ENCODE measurements at regions not wholly inside any gene's neighbourhood (a gene's known extent, or its start where the extent isn't known, plus 50 kb on each side); places are given as distances from the start of the nearest gene placed in this dataset.
A peak's percentile ranks its signal among the peaks of the same experiment; 100 is the strongest.

- H3K4me3 ChIP-seq (ENCODE audit: low read length), result no peak overlapping the region
- TF ChIP-seq CTCF (IDR thresholded peaks at IDR 0.05; ENCODE audit: insufficient read depth, low read depth, low read length, missing control alignments), result no peak
- DNase-seq (ENCODE audit: low read depth), result no peak
These were observed 86.4 kb downstream of the SYF2 start for GRCh38 chr1:25145775-25146393.

GRCh38 chr1:25140073-25140797 lies 92.1 kb downstream of the SYF2 start:
- TF ChIP-seq CTCF (IDR thresholded peaks at IDR 0.05; ENCODE audit: insufficient read depth, low read depth, low read length, missing control alignments), result no peak
- H3K4me3 ChIP-seq (ENCODE audit: low read length), result no peak overlapping the region
- peak; percentile 70 for DNase-seq (ENCODE audit: low read depth)

- no peak for TF ChIP-seq CTCF (IDR thresholded peaks at IDR 0.05; ENCODE audit: insufficient read depth, low read depth, low read length, missing control alignments)
- no peak for DNase-seq (ENCODE audit: low read depth)
- H3K4me3 ChIP-seq (ENCODE audit: low read length), result no peak overlapping the region
These were observed 94.5 kb downstream of the SYF2 start for GRCh38 chr1:25137521-25138395.

- no peak overlapping the region for H3K4me3 ChIP-seq (ENCODE audit: low read length)
- no peak for TF ChIP-seq CTCF (IDR thresholded peaks at IDR 0.05; ENCODE audit: insufficient read depth, low read depth, low read length, missing control alignments)
- no peak for DNase-seq (ENCODE audit: low read depth)
These were observed 95.2 kb downstream of the SYF2 start for GRCh38 chr1:25137106-25137505.

DNA sequence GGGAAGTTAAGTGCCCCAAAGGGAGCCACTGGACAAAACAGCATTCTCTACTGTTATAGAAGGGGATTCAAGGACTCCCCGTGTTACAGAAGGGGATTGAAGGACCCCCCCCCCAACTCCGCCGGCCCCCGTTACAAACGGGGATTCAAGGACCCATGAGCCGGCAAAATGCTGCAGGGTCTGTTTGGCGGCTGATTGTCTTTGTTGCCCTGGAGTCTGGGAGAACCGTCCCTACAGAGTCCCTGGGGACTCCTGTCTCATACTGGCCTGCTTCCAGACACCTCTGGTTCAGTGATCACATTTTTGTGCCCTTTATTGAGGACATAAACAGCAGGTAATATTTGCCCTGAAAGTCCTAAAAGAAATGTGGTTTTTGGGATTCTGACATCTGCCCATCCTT lies 96.4 kb downstream of the SYF2 start:
- no peak overlapping the region for H3K4me3 ChIP-seq (ENCODE audit: low read length)
- no peak for DNase-seq (ENCODE audit: low read depth)
- TF ChIP-seq CTCF (IDR thresholded peaks at IDR 0.05; ENCODE audit: insufficient read depth, low read depth, low read length, missing control alignments), result no peak

GRCh38 chr1:25134801-25135461 lies 97.4 kb downstream of the SYF2 start:
- TF ChIP-seq CTCF (IDR thresholded peaks at IDR 0.05; ENCODE audit: insufficient read depth, low read depth, low read length, missing control alignments), result no peak
- no peak overlapping the region for H3K4me3 ChIP-seq (ENCODE audit: low read length)
- no peak for DNase-seq (ENCODE audit: low read depth)
